H1 (cell line): ENCODE measurements at regions not wholly inside any gene's neighbourhood (a gene's known extent, or its start where the extent isn't known, plus 50 kb on each side); places are given as distances from the start of the nearest gene placed in this dataset.

ENCODE experiments used
- CTCF ChIA-PET: fragments of 300-600 bp; sonication (Branson Sonifier 250); formaldehyde crosslinking; loops from one replicate; lab custom pipeline; 2021; ENCODE audit not compliant: partially characterized antibody; lab: Charles Lee
- POLR2A ChIA-PET: fragments of 300-600 bp; sonication (Branson Sonifier 250); formaldehyde crosslinking; loops from one replicate; lab custom pipeline; 2021; ENCODE audit warnings: inconsistent platforms; ENCODE audit not compliant: partially characterized antibody; lab: Charles Lee
- DNase-seq, 2 experiments: peaks; one replicate each; pipeline versions ENCODE4 v3.0.0 to v3.0.0-alpha.2; 2010 to 2022; ENCODE audit warnings: low spot score in 2 of 2, low read depth in 1 of 2, mixed read lengths in 1 of 2
- FAIRE-seq: peaks from 2 replicates; lab custom pipeline; 2011; peaks lifted over from hg19 to GRCh38; lab: Jason Lieb, UNC
- H2AFZ ChIP-seq: 2 replicates; pipeline ENCODE4 v1.8.1; 2012; ENCODE audit warnings: low read length, inconsistent platforms
- H2AK5ac ChIP-seq: 2 replicates; pipeline ENCODE4 v1.6.1; 2013; ENCODE audit warnings: low read depth, low read length
- H2BK120ac ChIP-seq: replicated peaks from 2 replicates; pipeline ENCODE3; 2013; ENCODE audit warnings: low read depth, low read length, inconsistent platforms
- H2BK12ac ChIP-seq: 2 replicates; pipeline ENCODE4 v1.6.1; 2013; ENCODE audit warnings: low read depth, low read length
- H2BK15ac ChIP-seq: 2 replicates; pipeline ENCODE4 v1.6.1; 2013; ENCODE audit warnings: low read length
- H2BK20ac ChIP-seq: 2 replicates; pipeline ENCODE4 v1.6.1; 2013; ENCODE audit warnings: low read length
- H2BK5ac ChIP-seq: 2 replicates; pipeline ENCODE4 v1.6.1; 2013; ENCODE audit warnings: low read depth, low read length
- H3K14ac ChIP-seq: 2 replicates; pipeline ENCODE4 v1.6.1; 2013; ENCODE audit warnings: inconsistent platforms; ENCODE audit not compliant: insufficient read length
- H3K18ac ChIP-seq: 2 replicates; pipeline ENCODE4 v1.6.1; 2013; ENCODE audit warnings: low read length; ENCODE audit errors: extremely low read depth
- H3K23ac ChIP-seq: 2 replicates; pipeline ENCODE4 v1.6.1; 2013; ENCODE audit warnings: inconsistent platforms; ENCODE audit not compliant: insufficient read length
- H3K23me2 ChIP-seq: 2 replicates; pipeline ENCODE4 v1.6.1; 2013; ENCODE audit warnings: low read depth, low read length
- H3K27ac ChIP-seq: 2 replicates; pipeline ENCODE4 v1.6.1; 2011; ENCODE audit warnings: low read depth, low read length, inconsistent platforms
- H3K27me3 ChIP-seq, 4 experiments: replicated peaks in 1 of 4; 1 replicate in 1 of 4; 2 replicates in 3 of 4; pipeline versions ENCODE4 v1.6.1 to v1.8.1; 2011 to 2013; ENCODE audit warnings: low read length in 3 of 4, mild to moderate bottlenecking in 3 of 4, inconsistent platforms in 2 of 4, mixed read lengths in 2 of 4, moderate library complexity in 1 of 4; ENCODE audit not compliant: control insufficient read depth in 3 of 4, insufficient read depth in 3 of 4; ENCODE audit errors: extremely low read depth in 1 of 4
- H3K36me3 ChIP-seq, 4 experiments: 2 replicates each; pipeline versions ENCODE4 v1.6.1 to v1.8.1; 2011 to 2013; ENCODE audit warnings: mild to moderate bottlenecking in 4 of 4, low read length in 3 of 4, moderate library complexity in 2 of 4, control low read depth in 1 of 4, inconsistent platforms in 1 of 4; ENCODE audit not compliant: insufficient read depth in 4 of 4, control insufficient read depth in 2 of 4
- H3K4ac ChIP-seq: replicated peaks from 2 replicates; pipeline ENCODE3; 2013; ENCODE audit warnings: low read length, low read depth, mixed read lengths, inconsistent platforms; ENCODE audit not compliant: insufficient read length
- H3K4me1 ChIP-seq, 4 experiments: replicated peaks in 1 of 4; 1 replicate in 1 of 4; 2 replicates in 3 of 4; pipeline versions ENCODE4 v1.6.1 to v1.8.1; 2011 to 2013; ENCODE audit warnings: low read length in 3 of 4, inconsistent platforms in 2 of 4, mixed read lengths in 1 of 4; ENCODE audit not compliant: insufficient read depth in 4 of 4, control insufficient read depth in 3 of 4
- H3K4me2 ChIP-seq, 2 experiments: 2 replicates each; pipeline versions ENCODE4 v1.6.1 to v1.8.1; 2011 to 2013; ENCODE audit warnings: low read depth in 2 of 2, low read length in 2 of 2, control low read depth in 1 of 2, inconsistent platforms in 1 of 2, mild to moderate bottlenecking in 1 of 2; ENCODE audit not compliant: insufficient read depth in 1 of 2
- H3K4me3 ChIP-seq, 4 experiments: fragments of 200-600, 300-600 bp in 1 of 4; sonication (generic), shearing (Covaris generic), sonication (Bioruptor Twin) in 1 of 4; 2 replicates each; pipeline versions ENCODE4 v1.5.1 to v1.8.1; 2011 to 2016; ENCODE audit warnings: low read length in 4 of 4, low read depth in 3 of 4, control low read depth in 2 of 4, inconsistent platforms in 2 of 4, mild to moderate bottlenecking in 2 of 4, mixed read lengths in 1 of 4, moderate library complexity in 1 of 4; ENCODE audit not compliant: insufficient read depth in 2 of 4; ENCODE audit errors: extremely low read depth in 1 of 4
- H3K56ac ChIP-seq: replicated peaks from 2 replicates; pipeline ENCODE3; 2013; ENCODE audit warnings: low read depth, mild to moderate bottlenecking, mixed read lengths, low read length, inconsistent platforms; ENCODE audit not compliant: insufficient read length
- H3K79me1 ChIP-seq: 2 replicates; pipeline ENCODE4 v1.6.1; 2013; ENCODE audit warnings: low read depth, low read length, control low read depth
- H3K79me2 ChIP-seq, 2 experiments: 2 replicates each; pipeline versions ENCODE4 v1.6.1 to v1.8.1; 2012 to 2013; ENCODE audit warnings: low read length in 2 of 2, mild to moderate bottlenecking in 2 of 2, inconsistent platforms in 1 of 2; ENCODE audit not compliant: insufficient read depth in 2 of 2, control insufficient read depth in 1 of 2
- H3K9ac ChIP-seq, 4 experiments: replicated peaks in 1 of 4; 1 replicate in 1 of 4; 2 replicates in 3 of 4; pipeline versions ENCODE4 v1.6.1 to v1.8.1; 2011 to 2013; ENCODE audit warnings: low read depth in 3 of 4, low read length in 3 of 4, control low read depth in 2 of 4, mild to moderate bottlenecking in 2 of 4, moderate library complexity in 2 of 4, inconsistent platforms in 1 of 4; ENCODE audit errors: extremely low read depth in 1 of 4
- H3K9me3 ChIP-seq, 2 experiments: 2 replicates each; pipeline versions ENCODE4 v1.6.1 to v1.8.1; 2012 to 2013; ENCODE audit warnings: mild to moderate bottlenecking in 2 of 2, moderate library complexity in 2 of 2, control low read depth in 1 of 2, inconsistent platforms in 1 of 2, low read depth in 1 of 2, low read length in 1 of 2, mixed read lengths in 1 of 2; ENCODE audit not compliant: insufficient read depth in 2 of 2
- H4K20me1 ChIP-seq, 2 experiments: replicated peaks in 1 of 2; 2 replicates each; pipeline versions ENCODE3 to v1.8.1; 2011 to 2013; ENCODE audit warnings: inconsistent platforms in 2 of 2, low read length in 2 of 2, mild to moderate bottlenecking in 1 of 2; ENCODE audit not compliant: insufficient read depth in 2 of 2, control insufficient read depth in 1 of 2
- H4K5ac ChIP-seq: 2 replicates; pipeline ENCODE4 v1.6.1; 2013; ENCODE audit warnings: low read length, low read depth, mixed read lengths, inconsistent platforms; ENCODE audit not compliant: insufficient read length
- H4K8ac ChIP-seq: 2 replicates; pipeline ENCODE4 v1.8.0; 2013; ENCODE audit warnings: mild to moderate bottlenecking, moderate library complexity, low read length, inconsistent platforms; ENCODE audit not compliant: insufficient read depth; ENCODE audit errors: extremely low read depth
- H4K91ac ChIP-seq: replicated peaks from 2 replicates; pipeline ENCODE3; 2013; ENCODE audit warnings: low read length, mixed read lengths, inconsistent platforms; ENCODE audit not compliant: insufficient read length
- JUND ChIP-seq: IDR thresholded peaks from 2 replicates; pipeline ENCODE4 v1.6.1; 2011; ENCODE audit warnings: mild to moderate bottlenecking, improper control_type of control experiment, low read length
- WGBS, 2 experiments: shearing (Covaris generic) in 1 of 2; methylation state at CpG; one replicate each; pipeline versions ENCODE4 v1.1.6 to v1.1.7; 2013 to 2015; ENCODE audit warnings: low lambda C conversion rate in 2 of 2, mixed read lengths in 2 of 2, inconsistent platforms in 1 of 2, low coverage in 1 of 2, missing lambda C conversion rate in 1 of 2; ENCODE audit not compliant: insufficient replicate concordance in 2 of 2, insufficient coverage in 1 of 2, insufficient read length in 1 of 2; ENCODE audit errors: extremely low coverage in 1 of 2, missing lambda C conversion rate in 1 of 2; 5-methylcytosine and 5-hydroxymethylcytosine counted together

DNA sequence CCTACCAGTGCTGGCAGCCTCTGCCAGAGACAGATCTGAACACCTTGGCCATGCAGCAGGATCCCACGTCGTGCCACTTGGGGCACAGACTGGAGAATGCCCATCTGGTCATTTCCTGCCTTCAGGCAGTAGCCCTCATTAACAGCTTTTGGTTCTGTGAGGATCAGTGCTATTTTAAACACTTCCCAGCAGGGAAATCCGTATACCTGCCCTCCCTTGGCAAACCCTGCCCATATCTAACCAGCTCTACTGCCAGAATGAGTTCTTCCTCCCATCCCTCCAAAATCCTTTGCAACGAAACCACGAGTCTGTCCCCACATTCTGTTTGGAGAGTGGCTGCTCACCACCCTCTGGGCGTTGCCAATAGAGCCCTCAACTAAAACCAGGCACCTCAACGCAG is 245.7 kb downstream of the ENGASE start:
- 87% methylated on average over 7 of the region's 7 CpGs; no CpG with 5 or more reads in 1 of the 2 experiments for WGBS, 2 experiments

More for the DNA sequence above, 245.7 kb downstream of the ENGASE start:
- Histone ChIP-seq H3K18ac (no peak overlapping the region), H3K23me2 (no peaks in the 10 kb centered on the region), H2BK15ac (no peak overlapping the region), H3K27me3 (peaks cover 0 to 4% (median 0%) of the 10 kb centered on the region in 4 experiments; a peak in 1 of 7 replicates), H3K56ac (no peak overlapping the region), H2BK120ac (no peak overlapping the region), H2AFZ (no peak overlapping the region), H2AK5ac (no peak overlapping the region), H3K9me3 (no peaks in the 10 kb centered on the region), H3K4me3 (no peak overlapping the region), H2BK12ac (no peak overlapping the region), H3K79me2 (no peaks in the 10 kb centered on the region), H3K79me1 (no peaks in the 10 kb centered on the region), H2BK20ac (no peak overlapping the region), H3K4me1 (peaks cover 0 to 6% (median 1%) of the 10 kb centered on the region in 4 experiments; a peak in 2 of 7 replicates), H3K23ac (no peak overlapping the region), H2BK5ac (no peak overlapping the region), H4K8ac (no peak overlapping the region), H3K36me3 (no peaks in the 10 kb centered on the region), H3K14ac (no peak overlapping the region), H3K4ac (no peak overlapping the region), H4K20me1 (no peaks in the 10 kb centered on the region), H3K9ac (no peak overlapping the region), H4K91ac (no peak overlapping the region), H4K5ac (no peak overlapping the region), H3K4me2 (no peak overlapping the region), H3K27ac (no peak overlapping the region)
- DNase-seq (no peak), FAIRE-seq (no peak)
- no peak for TF ChIP-seq JUND
- ChIA-PET CTCF (interaction anchor here (0.6 to 1.2 kb wide), 2 partner anchors 21 to 68 kb away, joined by 3 to 5 read pairs; no protein-coding TSS in a partner anchor), POLR2A (no interaction called here)
